IMR-90 (cell line): ENCODE measurements at regions not wholly inside any gene's neighbourhood (a gene's known extent, or its start where the extent isn't known, plus 50 kb on each side); places are given as distances from the start of the nearest gene placed in this dataset.

ENCODE experiments used
- ATAC-seq: fragments of 200-7000 bp; cut with Tn5 transposase; 2 replicates; pipeline ENCODE4 v1.9.1; 2020; ENCODE audit warnings: low read depth, mild to moderate bottlenecking, moderate library complexity
- BruUV-seq: library from RNA; stranded (reverse); fragments of 400-500 nt; replicated peaks from 2 replicates; lab custom pipeline; 2021; lab: Mats Ljungman, UMichigan
- CTCF ChIA-PET: fragments of 300-600 bp; formaldehyde crosslinking; extraction: SDS; loops from one replicate; lab custom pipeline; 2021; ENCODE audit warnings: antibody characterized with exemption; lab: Yijun Ruan, JAX
- POLR2A ChIA-PET: fragments of 300-600 bp; sonication (Branson Sonifier 250); formaldehyde crosslinking; loops from one replicate; lab custom pipeline; 2022; ENCODE audit warnings: antibody characterized with exemption; ENCODE audit not compliant: unreplicated experiment; lab: Charles Lee
- DNase-seq: peaks from one replicate; pipeline ENCODE4 v3.0.0; 2013
- H2AFZ ChIP-seq: replicated peaks from 2 replicates; pipeline ENCODE3; 2013; ENCODE audit warnings: low read length, mild to moderate bottlenecking; ENCODE audit not compliant: poor library complexity
- H2AK5ac ChIP-seq: 2 replicates; pipeline ENCODE4 v1.6.1; 2013; ENCODE audit warnings: low read depth, low read length, inconsistent platforms
- H2AK9ac ChIP-seq: replicated peaks from 2 replicates; pipeline ENCODE3; 2013; ENCODE audit warnings: mild to moderate bottlenecking, low read depth, low read length, moderate library complexity; ENCODE audit not compliant: poor library complexity
- H2BK120ac ChIP-seq: 2 replicates; pipeline ENCODE4 v1.6.1; 2013; ENCODE audit warnings: low read depth, low read length, inconsistent platforms
- H2BK15ac ChIP-seq: 3 replicates; pipeline ENCODE4 v1.6.1; 2013; ENCODE audit warnings: low read depth, low read length, inconsistent platforms
- H2BK20ac ChIP-seq: 2 replicates; pipeline ENCODE4 v1.6.1; 2013; ENCODE audit warnings: low read depth, mild to moderate bottlenecking, inconsistent platforms, low read length, moderate library complexity
- H2BK5ac ChIP-seq: 2 replicates; pipeline ENCODE4 v1.6.1; 2013; ENCODE audit warnings: mild to moderate bottlenecking, low read depth, low read length, inconsistent platforms; ENCODE audit not compliant: poor library complexity, severe bottlenecking
- H3K14ac ChIP-seq: replicated peaks from 2 replicates; pipeline ENCODE4 v1.6.1; 2013; ENCODE audit warnings: low read depth, low read length, inconsistent platforms
- H3K18ac ChIP-seq: 2 replicates; pipeline ENCODE4 v1.6.1; 2013; ENCODE audit warnings: low read depth, low read length, control low read depth
- H3K23ac ChIP-seq: 2 replicates; pipeline ENCODE4 v1.6.1; 2013; ENCODE audit warnings: low read depth, low read length, inconsistent platforms
- H3K27ac ChIP-seq: 2 replicates; pipeline ENCODE4 v1.5.1; 2013; ENCODE audit warnings: mild to moderate bottlenecking, control low read depth, low read length; ENCODE audit not compliant: insufficient read depth
- H3K27me3 ChIP-seq: 2 replicates; pipeline ENCODE4 v1.6.1; 2013; ENCODE audit warnings: low read length; ENCODE audit not compliant: control insufficient read depth, insufficient read depth
- H3K36me3 ChIP-seq: 2 replicates; pipeline ENCODE4 v1.6.1; 2013; ENCODE audit warnings: low read length, mixed read lengths; ENCODE audit not compliant: control insufficient read depth, insufficient read depth
- H3K4ac ChIP-seq: 2 replicates; pipeline ENCODE4 v1.6.1; 2013; ENCODE audit warnings: low read depth, low read length, inconsistent platforms
- H3K4me1 ChIP-seq: 2 replicates; pipeline ENCODE4 v1.6.1; 2013; ENCODE audit warnings: low read length, mixed read lengths; ENCODE audit not compliant: control insufficient read depth, insufficient read depth
- H3K4me2 ChIP-seq: 2 replicates; pipeline ENCODE4 v1.6.1; 2013; ENCODE audit warnings: low read depth, mild to moderate bottlenecking, control low read depth, low read length, moderate library complexity
- H3K4me3 ChIP-seq: 2 replicates; pipeline ENCODE4 v1.5.1; 2013; ENCODE audit warnings: low read depth, mild to moderate bottlenecking, control low read depth, low read length, moderate library complexity; ENCODE audit not compliant: insufficient read depth
- H3K56ac ChIP-seq: 2 replicates; pipeline ENCODE4 v1.6.1; 2013; ENCODE audit warnings: low read length, inconsistent platforms; ENCODE audit not compliant: insufficient read depth; ENCODE audit errors: extremely low read depth
- H3K79me1 ChIP-seq, 2 experiments: 2 replicates each; pipeline ENCODE4 v1.6.1; 2013; ENCODE audit warnings: low read length in 2 of 2, inconsistent platforms in 1 of 2, low read depth in 1 of 2
- H3K9ac ChIP-seq: 2 replicates; pipeline ENCODE4 v1.6.1; 2013; ENCODE audit warnings: low read depth, low read length, control low read depth
- H3K9me1 ChIP-seq: 2 replicates; pipeline ENCODE4 v1.6.1; 2013; ENCODE audit warnings: low read length, inconsistent platforms; ENCODE audit not compliant: insufficient read depth
- H3K9me3 ChIP-seq: 2 replicates; pipeline ENCODE4 v1.6.1; 2013; ENCODE audit warnings: low read length; ENCODE audit not compliant: control insufficient read depth, insufficient read depth
- H4K20me1 ChIP-seq: 2 replicates; pipeline ENCODE4 v1.6.1; 2013; ENCODE audit warnings: low read length, inconsistent platforms; ENCODE audit not compliant: insufficient read depth
- H4K5ac ChIP-seq: 2 replicates; pipeline ENCODE4 v1.6.1; 2013; ENCODE audit warnings: mild to moderate bottlenecking, low read depth, low read length, control low read depth
- H4K8ac ChIP-seq, 2 experiments: 2 replicates each; pipeline ENCODE4 v1.6.1; 2013; ENCODE audit warnings: low read depth in 2 of 2, low read length in 2 of 2, control low read depth in 1 of 2, inconsistent platforms in 1 of 2
- H4K91ac ChIP-seq: 2 replicates; pipeline ENCODE4 v1.6.1; 2013; ENCODE audit warnings: low read depth, low read length, inconsistent platforms; ENCODE audit not compliant: insufficient read depth
- BHLHE40 ChIP-seq: fragments of 150-350 bp; IDR thresholded peaks from 2 replicates; pipeline ENCODE4 v1.6.1; 2016; ENCODE audit warnings: mild to moderate bottlenecking, low read depth, low read length
- CEBPB ChIP-seq: IDR thresholded peaks from 2 replicates; pipeline ENCODE4 v1.6.1; 2012; ENCODE audit warnings: low read depth, low read length, improper control_type of control experiment
- CHD1 ChIP-seq: IDR thresholded peaks from 2 replicates; pipeline ENCODE4 v1.6.1; 2012; ENCODE audit warnings: low read depth, low read length, improper control_type of control experiment
- ELK1 ChIP-seq: fragments of 150-350 bp; IDR thresholded peaks from 2 replicates; pipeline ENCODE4 v1.6.1; 2016; ENCODE audit warnings: low read depth, mild to moderate bottlenecking, low read length, moderate library complexity, borderline replicate concordance
- FOS ChIP-seq: fragments of 150-350 bp; IDR thresholded peaks from 2 replicates; pipeline ENCODE4 v1.6.1; 2016; ENCODE audit warnings: low read depth, low read length
- MAFK ChIP-seq: IDR thresholded peaks from 2 replicates; pipeline ENCODE4 v1.6.1; 2012; ENCODE audit warnings: low read depth, low read length, improper control_type of control experiment
- MAZ ChIP-seq: IDR thresholded peaks from 2 replicates; pipeline ENCODE4 v1.6.1; 2012; ENCODE audit warnings: low read depth, mild to moderate bottlenecking, low read length, improper control_type of control experiment, moderate library complexity, borderline replicate concordance
- MXI1 ChIP-seq: IDR thresholded peaks from 2 replicates; pipeline ENCODE4 v1.6.1; 2012; ENCODE audit warnings: low read depth, mild to moderate bottlenecking, low read length, moderate library complexity, borderline replicate concordance
- NFE2L2 ChIP-seq: fragments of 150-350 bp; IDR thresholded peaks from 2 replicates; pipeline ENCODE4 v1.6.1; 2016; ENCODE audit warnings: low read depth, mild to moderate bottlenecking, low read length
- POLR2A ChIP-seq: IDR thresholded peaks from 2 replicates; pipeline ENCODE4 v1.6.1; 2012; ENCODE audit warnings: mild to moderate bottlenecking, low read depth, low read length
- RAD21 ChIP-seq: IDR thresholded peaks from 2 replicates; pipeline ENCODE4 v1.6.1; 2012; ENCODE audit warnings: low read length, improper control_type of control experiment
- RCOR1 ChIP-seq: IDR thresholded peaks from 2 replicates; pipeline ENCODE4 v1.6.1; 2012; ENCODE audit warnings: mild to moderate bottlenecking, low read length, improper control_type of control experiment; ENCODE audit not compliant: insufficient replicate concordance
- RFX5 ChIP-seq: IDR thresholded peaks from 2 replicates; pipeline ENCODE4 v1.8.0; 2012; ENCODE audit warnings: low read depth, mild to moderate bottlenecking, low read length, moderate library complexity
- SMC3 ChIP-seq: fragments of 150-350 bp; IDR thresholded peaks from 2 replicates; pipeline ENCODE4 v1.6.1; 2016; ENCODE audit warnings: low read depth, mild to moderate bottlenecking, antibody characterized with exemption, low read length, moderate library complexity
- WGBS, 2 experiments: methylation state at CpG; one replicate each; pipeline versions ENCODE4 v1.1.5 to v1.1.7; 2013; ENCODE audit warnings: missing lambda C conversion rate in 2 of 2; ENCODE audit not compliant: insufficient read length in 1 of 2; ENCODE audit errors: extremely low coverage in 2 of 2; 5-methylcytosine and 5-hydroxymethylcytosine counted together
- dilution Hi-C: fragments of 300-500 bp; cut with HindIII; formaldehyde crosslinking; loops from one replicate; pipeline ENCODE4 v1.14.3; 2018; ENCODE audit warnings: low sequenced_read_pairs; ENCODE audit not compliant: unreplicated experiment
- in situ Hi-C: fragments of 300-500 bp; cut with MboI; formaldehyde crosslinking; loops from 3 replicates; pipeline ENCODE4 v1.14.3; 2019; ENCODE audit warnings: low sequenced_read_pairs, inconsistent platforms, mixed read lengths
- intact Hi-C: fragments of 100-400 bp; cut with micrococcal nuclease; formaldehyde crosslinking; loops from 2 replicates; pipeline ENCODE4 v1.10.0; 2022
- TF ChIP-seq, protein P1 (sequence below): fragments of 150-350 bp; IDR thresholded peaks from 2 replicates; pipeline ENCODE4 v1.6.1; 2017; ENCODE audit warnings: mild to moderate bottlenecking, antibody characterized with exemption, low read length, low read depth
- TF ChIP-seq, protein P2 (sequence below): conservative IDR thresholded peaks from 2 replicates; pipeline ENCODE4 v1.5.1; 2012; ENCODE audit warnings: mild to moderate bottlenecking, low read depth, low read length, improper control_type of control experiment

DNA sequence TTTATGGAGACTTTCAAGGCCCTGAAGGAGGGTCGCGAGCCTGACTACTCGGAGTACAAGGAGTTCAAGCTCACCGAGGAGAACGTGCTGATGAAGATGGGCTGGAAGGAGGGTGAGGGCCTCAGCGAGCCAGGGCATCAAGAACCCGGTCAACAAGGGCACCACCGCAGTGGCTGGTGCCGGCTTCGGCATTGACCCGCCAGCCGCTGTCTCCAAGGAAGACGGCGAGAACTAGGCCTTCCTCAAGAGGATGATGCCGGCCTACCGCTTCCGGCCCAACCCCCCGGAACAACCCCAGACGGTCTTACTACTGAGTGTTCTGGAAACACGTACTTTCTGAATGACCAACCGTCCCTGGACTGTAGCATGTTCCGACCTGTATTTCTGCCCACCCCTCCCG is 169.2 kb downstream of the HINT1 start:
- ChIA-PET CTCF (no interaction called here), POLR2A (no interaction called here)
- H3K27ac ChIP-seq = no peak overlapping the region
- no peaks in the 10 kb centered on the region for H4K20me1 ChIP-seq
- H3K9me3 ChIP-seq = peaks cover 11% of the 10 kb centered on the region
- H4K91ac ChIP-seq = no peak overlapping the region
- no TSS peak for BruUV-seq
- no peaks in the 10 kb centered on the region for H3K9me1 ChIP-seq
- H3K14ac ChIP-seq = no peak overlapping the region
- no peak overlapping the region for H3K4me2 ChIP-seq
- no peak overlapping the region for H2AK5ac ChIP-seq
- TF ChIP-seq POLR2A (no peak), RFX5 (no peak), ELK1 (no peak), RCOR1 (no peak), MXI1 (no peak), MAFK (no peak), MAZ (no peak), NFE2L2 (no peak), BHLHE40 (no peak), CEBPB (no peak), RAD21 (no peak), FOS (no peak), SMC3 (no peak), CHD1 (no peak)
- TF ChIP-seq, protein P1, sequence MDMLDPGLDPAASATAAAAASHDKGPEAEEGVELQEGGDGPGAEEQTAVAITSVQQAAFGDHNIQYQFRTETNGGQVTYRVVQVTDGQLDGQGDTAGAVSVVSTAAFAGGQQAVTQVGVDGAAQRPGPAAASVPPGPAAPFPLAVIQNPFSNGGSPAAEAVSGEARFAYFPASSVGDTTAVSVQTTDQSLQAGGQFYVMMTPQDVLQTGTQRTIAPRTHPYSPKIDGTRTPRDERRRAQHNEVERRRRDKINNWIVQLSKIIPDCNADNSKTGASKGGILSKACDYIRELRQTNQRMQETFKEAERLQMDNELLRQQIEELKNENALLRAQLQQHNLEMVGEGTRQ = no peak
- TF ChIP-seq, protein P2, sequence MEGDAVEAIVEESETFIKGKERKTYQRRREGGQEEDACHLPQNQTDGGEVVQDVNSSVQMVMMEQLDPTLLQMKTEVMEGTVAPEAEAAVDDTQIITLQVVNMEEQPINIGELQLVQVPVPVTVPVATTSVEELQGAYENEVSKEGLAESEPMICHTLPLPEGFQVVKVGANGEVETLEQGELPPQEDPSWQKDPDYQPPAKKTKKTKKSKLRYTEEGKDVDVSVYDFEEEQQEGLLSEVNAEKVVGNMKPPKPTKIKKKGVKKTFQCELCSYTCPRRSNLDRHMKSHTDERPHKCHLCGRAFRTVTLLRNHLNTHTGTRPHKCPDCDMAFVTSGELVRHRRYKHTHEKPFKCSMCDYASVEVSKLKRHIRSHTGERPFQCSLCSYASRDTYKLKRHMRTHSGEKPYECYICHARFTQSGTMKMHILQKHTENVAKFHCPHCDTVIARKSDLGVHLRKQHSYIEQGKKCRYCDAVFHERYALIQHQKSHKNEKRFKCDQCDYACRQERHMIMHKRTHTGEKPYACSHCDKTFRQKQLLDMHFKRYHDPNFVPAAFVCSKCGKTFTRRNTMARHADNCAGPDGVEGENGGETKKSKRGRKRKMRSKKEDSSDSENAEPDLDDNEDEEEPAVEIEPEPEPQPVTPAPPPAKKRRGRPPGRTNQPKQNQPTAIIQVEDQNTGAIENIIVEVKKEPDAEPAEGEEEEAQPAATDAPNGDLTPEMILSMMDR = no peak
- no peak overlapping the region for H3K18ac ChIP-seq
- no peak overlapping the region for H3K4me3 ChIP-seq
- H3K23ac ChIP-seq = no peak overlapping the region
- in situ Hi-C loops = no loop called here
- dilution Hi-C loops = no loop called here
- no peak overlapping the region for H2BK5ac ChIP-seq
- H3K4ac ChIP-seq = no peak overlapping the region
- ATAC-seq (no peak), DNase-seq (no peak)
- no peak overlapping the region for H2BK120ac ChIP-seq
- no peak overlapping the region for H2AFZ ChIP-seq
- no peak overlapping the region for H3K56ac ChIP-seq
- no peak overlapping the region for H4K5ac ChIP-seq
- H2AK9ac ChIP-seq = no peak overlapping the region
- H3K27me3 ChIP-seq = no peaks in the 10 kb centered on the region
- no peaks in the 10 kb centered on the region for H3K79me1 ChIP-seq
- no peaks in the 10 kb centered on the region for H3K4me1 ChIP-seq
- no peak overlapping the region for H4K8ac ChIP-seq
- intact Hi-C loops = no loop called here
- no peaks in the 10 kb centered on the region for H3K36me3 ChIP-seq
- H2BK15ac ChIP-seq = no peak overlapping the region
- H2BK20ac ChIP-seq = no peak overlapping the region
- 82% methylated on average over 14 of the region's 23 CpGs; no CpG with 5 or more reads in 1 of the 2 experiments for WGBS, 2 experiments
- no peak overlapping the region for H3K9ac ChIP-seq
